Left hindlimb (tissue), 1 donor: ENCODE measurements at regions not wholly inside any gene's neighbourhood (a gene's known extent, or its start where the extent isn't known, plus 50 kb on each side); places are given as distances from the start of the nearest gene placed in this dataset.
"Not testable (repeated sequence)": the region's sequence is repeated elsewhere in the genome, so short reads cannot be mapped to it uniquely, and the experiment has no call there.

ENCODE experiments used
- DNase-seq: peaks from one replicate; pipeline ENCODE4 v3.0.0-alpha.2; 2018

DNA sequence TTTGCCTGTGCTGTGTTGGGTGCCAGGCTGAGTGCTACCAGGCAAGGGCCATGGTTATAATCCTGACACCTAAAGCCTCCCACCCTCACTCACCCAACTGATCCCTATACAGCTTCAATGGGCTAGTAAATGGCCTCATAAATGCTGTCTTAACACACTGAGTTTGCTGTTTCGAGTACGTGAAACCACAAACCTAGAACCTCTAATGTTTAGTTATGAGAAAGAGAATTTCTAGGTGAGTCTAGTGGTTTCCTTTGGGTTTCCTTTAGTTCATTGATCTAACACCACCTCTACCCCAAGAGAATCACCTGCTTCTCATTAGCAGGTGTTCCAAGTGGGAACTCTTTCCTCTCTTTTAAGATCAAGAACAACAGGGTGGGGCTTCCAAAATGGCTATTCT is 172.0 kb downstream of the MC4R start:
- DNase-seq: no peak

DNA sequence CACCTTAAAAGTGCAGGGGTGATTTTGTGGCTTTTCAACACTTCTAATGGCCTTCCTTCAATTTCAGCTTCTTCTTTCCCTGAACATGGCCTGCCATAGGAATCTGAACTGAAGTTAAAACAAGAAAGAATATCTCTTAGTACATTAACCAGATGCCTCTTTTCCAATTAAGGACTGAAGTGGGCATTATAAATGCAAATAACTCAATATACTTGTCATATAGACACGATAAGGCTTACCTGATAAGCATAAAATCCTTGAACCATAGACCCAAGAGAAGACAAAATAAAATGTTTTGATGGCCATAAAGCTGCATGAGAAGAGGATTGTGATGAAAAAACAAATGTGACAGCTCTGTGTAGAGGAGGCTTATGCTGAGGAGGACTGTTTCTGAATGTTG is 173.1 kb downstream of the MC4R start:
- DNase-seq: no peak

DNA sequence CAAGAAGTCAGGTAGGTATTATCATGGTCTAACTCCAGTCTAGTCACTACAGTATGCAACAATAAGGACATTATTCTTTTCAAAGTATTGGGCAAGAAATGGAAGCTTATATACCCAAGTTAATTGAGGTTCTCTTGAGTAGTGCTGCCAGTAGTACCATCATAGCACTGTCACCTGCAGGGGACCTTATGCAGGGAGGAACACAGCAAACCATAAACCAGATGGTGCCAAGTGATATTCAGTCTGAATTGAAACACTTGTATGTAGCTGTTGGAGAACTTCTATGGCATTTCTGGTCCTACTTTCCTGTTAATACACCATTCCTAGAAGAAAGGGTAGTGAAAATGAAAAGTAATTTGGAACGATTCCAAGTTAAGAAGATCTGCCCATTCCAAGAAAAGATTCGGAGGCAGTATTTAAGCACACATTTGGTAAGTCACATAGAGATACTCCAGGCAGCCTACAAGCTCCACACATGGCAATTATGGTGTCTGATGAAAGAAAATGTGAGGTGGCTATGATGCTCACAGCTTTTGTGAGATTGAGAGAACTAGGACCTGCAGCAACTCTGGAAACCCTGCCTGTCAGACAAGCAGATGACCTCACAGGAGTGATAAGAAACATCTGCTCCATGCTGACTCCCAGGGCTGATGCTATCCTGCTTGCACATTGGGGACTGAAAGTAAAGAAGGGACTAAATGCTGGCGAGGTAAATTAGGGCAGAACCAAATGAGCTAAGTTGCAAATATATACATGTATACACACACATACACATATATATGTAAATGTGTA is 174.7 kb downstream of the MC4R start:
- DNase-seq: no peak

DNA sequence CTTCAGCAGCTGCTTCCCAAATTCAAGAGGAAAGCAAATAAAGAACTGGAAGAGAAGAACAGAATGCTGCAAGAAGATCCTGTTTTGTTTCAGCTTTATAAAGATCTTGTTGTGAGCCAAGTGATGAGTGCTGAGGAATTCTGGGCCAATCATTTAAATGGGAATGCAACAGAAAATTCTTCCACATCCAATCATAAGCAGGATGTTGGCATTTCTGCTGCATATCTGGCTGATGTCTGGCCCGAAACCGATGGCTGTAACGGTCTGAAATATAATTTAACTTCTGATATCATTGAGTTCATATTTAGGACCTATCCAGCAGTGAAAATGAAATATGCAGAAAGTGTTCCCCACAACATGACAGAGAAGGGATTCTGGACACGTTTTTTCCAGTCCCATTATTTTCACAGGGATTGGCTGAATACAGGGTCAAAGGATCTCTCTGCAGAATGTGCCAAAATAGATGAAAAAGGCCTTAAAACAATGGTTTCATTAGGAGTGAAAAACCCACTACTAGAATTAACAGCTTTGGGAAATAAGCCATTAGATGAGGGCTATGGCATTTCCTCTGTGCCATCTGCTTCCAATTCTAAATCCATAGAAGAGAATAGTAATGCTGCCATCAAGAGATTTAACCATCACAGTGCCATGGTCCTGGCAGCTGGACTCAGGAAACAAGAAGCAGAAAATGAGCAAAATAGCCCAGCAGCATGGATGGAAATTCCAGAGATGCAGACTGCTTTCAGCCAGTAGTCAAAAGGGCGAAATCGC is 175.6 kb downstream of the MC4R start:
- DNase-seq: no peak

DNA sequence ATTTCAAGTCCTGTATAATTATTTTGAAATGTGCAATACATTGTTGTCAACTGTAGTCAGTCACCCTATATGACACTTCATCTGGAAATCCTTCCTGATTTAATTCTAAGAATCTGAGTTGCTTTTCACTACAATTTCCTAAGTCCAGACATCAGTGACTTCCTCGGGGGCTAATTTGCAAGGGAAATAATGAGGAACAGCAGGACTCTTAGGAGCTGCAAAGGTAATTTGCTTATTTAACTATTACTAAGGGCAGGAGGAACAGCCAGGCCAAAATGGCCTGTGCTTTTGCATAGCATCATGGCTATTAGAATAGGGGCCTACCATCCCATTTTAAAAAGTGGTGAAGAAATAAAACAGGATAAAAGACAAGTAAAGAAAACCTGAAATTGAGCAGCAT is 178.8 kb downstream of the MC4R start:
- DNase-seq: no peak

DNA sequence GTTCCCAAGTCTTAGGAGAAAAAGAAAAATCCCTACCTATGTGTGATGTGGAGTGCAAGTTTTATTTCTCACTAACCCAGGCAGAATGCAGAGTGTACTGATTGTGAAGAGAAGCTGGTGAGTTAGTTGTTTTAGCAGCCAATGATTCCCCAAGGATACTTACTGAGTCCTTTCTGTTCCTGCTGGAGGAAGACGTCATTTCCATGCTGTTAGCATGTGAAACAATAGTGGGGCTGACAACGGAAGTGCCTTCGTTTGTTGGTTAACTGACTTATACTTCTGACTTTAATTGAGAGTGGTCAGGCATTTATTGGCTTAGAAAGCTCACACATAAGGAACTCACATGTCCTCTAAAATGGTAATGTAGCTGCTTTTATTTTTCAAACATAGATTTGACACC is 180.6 kb downstream of the MC4R start:
- DNase-seq: no peak

DNA sequence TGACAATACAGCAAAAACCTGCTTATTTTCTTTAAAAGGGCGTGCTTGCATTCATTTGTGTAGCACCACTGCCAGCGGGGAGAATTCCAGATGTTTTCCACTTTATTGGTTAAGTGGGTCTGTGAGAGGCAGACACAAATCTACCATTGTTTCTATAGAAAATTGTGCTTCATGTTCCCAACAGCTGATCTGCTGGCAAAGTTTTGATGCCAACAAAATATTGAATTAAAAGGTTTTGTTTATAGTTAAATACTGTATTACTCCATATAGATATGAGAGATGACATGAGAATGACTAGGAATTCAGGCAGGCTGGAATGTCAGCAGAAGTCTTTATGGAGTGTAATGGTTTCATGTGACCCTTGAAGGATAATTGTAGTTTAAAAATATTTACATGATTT is 182.7 kb downstream of the MC4R start:
- DNase-seq: no peak

DNA sequence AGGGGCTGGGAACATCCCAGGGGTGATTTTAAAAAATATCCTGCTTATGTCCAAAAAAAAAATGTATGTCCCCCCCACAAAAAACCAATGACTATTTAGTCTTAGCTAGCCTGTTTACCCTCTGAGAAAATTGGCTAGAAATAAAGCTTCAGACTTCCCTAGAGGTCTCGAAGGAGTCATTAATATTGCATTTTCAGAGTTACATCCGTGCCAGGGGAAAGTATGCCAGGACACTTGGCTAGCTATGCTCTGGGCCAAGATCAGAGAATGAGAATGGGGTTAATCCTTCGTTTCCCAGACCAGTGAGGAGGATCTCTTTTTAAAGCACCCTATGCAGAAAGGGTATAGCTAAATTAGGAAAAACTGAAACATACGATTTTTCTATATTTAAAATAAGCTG is 183.6 kb downstream of the MC4R start:
- no peak for DNase-seq

DNA sequence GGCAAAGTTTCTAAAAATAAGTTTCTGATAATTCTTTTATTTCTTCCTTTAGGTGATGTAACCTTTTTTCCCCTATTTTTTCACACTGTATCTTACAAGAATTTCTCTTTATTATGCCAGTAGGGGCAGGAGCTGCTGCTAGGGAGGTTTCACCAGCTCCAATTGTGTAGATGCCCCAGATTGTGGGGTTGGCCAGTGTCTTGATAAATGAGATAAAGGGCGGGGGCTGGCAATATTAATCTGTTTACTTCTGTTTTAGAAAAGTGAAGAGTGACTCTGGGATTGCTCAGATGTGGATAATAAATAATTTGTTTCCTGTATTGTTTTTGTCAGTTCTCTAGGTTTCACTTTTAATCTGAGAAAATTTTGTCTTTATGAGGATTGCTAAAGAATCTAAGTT is 190.4 kb downstream of the MC4R start:
- no peak for DNase-seq

DNA sequence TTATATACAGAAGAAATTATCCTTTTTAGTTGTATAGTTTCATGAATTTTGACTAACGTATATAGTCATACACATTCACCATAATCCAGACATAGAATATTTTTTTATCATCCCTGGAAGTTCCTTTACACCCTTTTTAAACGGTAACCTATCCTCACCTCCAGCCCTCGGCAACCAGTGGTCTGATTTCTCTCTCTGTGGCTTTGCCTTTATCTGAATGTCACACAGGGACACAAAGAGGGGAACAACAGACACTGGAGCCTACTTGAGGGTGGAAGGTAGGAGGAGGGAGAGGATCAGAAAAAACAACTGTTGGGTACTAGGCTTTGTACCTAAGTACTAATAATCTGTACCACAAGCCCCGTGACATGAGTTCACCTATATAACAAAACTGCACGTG is 191.9 kb downstream of the MC4R start:
- DNase-seq: no peak

DNA sequence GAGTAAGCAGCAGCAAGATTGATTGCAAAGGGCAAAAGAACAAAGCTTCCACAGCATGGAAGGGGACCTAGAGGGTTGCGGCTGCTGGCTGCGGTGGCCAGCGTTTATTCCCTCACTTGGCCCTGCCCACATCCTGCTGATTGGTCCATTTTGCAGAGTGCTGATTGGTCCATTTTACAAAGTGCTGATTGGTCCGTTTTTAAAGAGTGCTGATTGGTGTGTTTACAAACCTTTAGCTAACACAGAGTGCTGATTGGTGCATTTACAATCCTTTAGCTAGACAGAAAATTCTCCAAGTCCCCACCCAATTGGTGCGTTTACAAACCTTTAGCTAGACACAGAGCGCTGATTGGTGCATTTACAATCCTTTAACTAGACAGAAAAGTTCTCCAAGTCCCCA is 194.4 kb downstream of the MC4R start:
- DNase-seq: not testable (repeated sequence)

DNA sequence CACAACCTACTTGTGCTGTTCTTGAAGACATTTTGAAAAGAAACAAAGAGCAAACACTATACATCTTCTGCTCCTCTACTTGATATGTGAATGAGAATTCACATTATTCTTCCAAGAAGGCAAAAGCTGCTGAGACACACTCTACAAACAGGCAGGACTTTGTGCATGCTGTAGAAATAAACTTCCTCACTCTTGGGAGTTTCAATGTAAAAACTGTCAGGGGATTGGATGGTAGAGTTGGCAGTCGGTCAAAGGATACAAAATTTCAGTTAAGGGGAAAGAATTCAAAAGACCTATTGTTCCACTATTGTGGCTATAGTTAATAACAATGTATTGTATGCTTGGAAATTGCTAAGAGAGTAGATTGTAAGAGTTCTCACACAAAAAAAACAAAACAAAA is 196.3 kb downstream of the MC4R start:
- DNase-seq: no peak

DNA sequence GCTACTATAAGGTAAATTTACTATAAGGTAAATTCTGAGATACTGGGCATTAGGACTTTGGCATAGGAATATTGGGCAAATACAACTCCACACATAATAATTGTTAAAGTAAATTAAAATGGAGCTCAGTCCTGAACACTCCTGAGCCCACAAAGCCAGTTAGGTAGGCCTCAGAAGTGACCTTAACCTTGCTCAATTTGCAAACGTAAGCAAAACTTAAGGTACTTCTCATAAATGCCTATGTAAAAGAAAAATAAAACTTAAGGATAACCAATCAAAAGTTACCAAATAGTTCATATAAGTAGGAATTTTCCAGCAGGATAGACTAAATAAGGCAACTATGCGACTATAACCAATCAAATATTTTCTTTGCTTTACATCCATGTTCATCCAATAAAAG is 197.7 kb downstream of the MC4R start:
- DNase-seq: no peak

DNA sequence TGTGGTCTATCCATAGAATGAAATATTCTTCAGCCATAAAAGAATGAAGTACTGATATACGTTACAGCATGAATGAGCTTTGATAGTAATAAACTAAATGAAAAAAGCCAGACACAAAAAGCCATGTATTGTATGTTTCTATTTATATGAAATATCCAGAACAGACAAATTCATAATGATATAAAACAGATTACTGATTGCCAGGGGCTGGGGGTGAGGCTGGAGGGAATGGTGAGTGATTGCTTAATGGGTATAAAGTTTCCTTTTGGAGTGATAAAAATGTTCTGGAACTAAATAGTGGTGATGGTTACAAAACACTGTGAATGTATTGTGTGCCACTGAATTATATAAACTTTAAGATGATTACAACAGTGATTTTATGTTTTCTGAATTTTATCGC is 200.5 kb downstream of the MC4R start:
- no peak for DNase-seq

DNA sequence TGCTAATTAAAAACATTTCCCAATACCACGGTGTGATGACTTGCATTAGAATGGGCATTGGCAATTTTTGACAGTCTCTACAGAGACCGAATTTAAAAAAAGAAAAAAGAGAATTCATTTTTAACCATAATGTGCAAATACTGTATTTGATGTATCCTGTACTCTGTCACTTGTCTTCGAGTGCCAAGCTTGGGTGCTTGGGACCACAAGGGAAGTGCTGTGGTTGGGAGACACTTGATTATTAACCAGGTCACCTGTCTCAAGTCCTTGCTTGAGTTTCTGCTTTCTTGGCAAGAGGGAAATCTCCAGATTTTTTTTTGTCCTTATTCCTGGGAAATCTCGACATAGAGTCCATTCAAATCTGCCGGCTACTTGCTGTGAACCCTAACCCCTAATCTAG is 209.0 kb downstream of the MC4R start:
- no peak for DNase-seq

DNA sequence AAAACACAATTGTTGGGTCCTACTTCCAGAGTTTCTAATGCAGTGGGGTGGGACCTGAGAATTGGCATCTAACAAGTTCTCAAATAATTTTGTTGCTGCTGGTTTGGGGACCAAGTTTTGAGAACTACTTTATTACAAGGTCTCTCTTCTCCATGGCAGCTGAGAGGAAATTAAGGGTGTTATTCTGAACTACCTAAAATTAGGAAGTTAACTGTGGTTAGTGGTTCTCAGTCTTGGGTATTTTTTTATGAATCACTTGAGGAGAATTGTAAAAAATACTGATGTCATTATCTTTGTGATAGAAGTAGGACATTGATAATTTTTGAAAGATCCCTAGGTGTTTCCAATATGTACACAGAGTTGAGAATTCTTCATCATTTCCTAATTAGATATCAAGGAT is 210.2 kb downstream of the MC4R start:
- no peak for DNase-seq

DNA sequence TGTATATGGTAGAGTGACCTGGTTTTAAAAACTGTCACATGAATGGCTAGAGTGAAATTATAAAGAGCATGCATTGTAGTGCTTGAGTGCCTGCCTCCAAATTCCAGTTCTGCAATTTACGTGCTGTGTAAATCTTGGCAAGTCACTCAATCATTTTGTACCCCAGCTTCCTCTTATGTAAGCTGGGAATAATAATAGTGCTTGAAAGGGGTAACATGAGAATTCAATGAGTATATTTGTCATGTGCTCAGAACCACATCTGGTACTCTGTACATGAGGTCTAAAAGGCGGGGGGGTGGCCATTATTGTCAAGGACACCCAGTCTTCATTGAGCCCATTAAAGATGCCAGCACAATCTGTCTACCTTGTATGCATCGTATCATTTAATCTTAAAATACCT is 214.8 kb downstream of the MC4R start:
- DNase-seq: no peak

DNA sequence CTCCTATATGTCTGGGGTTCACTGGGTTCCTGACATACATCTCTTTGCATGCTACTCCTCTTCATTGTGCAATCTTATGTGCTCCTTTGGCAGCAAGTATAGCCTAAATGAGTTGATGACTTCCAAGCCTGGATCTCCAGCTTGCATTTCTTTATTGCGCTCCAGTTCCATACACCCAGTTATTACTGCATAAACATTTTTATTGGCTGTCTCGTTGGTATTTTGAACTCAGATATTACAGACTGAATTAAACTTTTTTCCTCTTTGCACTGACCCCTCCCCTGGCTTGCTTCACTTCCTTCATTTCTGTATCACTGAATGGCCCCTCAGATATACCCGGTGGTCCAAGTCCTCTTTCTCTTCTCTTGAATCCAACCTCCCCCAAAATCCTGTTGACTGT is 219.2 kb downstream of the MC4R start:
- DNase-seq: no peak

DNA sequence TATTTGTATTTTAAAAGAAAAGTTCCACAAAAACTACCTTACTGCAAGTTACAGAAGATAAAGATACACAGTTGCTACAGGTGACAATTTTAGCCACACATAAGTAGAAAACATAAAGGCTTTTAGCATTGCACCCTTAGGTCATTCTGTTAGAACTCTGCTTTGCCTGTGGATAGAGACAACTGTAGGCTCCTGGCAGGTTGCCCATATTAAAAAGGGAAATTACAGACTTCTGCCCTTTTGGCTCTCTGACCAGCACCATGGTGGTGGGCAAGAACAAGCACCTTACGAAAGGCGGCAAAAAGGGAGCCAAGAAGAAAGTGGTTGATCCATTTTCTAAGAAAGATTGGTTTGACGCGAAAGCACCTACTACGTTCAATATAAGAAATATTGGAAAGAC is 223.3 kb downstream of the MC4R start:
- no peak for DNase-seq

DNA sequence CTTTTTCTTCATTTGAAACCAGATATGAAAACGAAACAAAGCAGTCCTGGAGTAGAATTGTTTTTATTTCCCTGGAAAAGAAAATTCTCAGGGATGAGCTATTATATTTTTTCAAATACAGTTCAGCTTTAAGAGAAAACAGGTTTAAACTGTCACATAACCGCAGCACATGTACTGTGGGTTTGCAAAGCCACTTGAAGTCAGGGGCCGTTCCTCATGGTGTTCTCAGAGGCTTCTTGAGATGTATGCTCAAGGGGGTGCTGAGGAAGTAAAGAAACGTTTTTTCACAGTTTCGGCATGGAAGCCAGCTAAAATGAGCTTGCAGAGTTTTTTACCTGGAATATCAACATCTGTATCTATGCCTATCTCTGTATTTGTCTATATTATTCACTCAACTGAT is 225.3 kb downstream of the MC4R start:
- no peak for DNase-seq

DNA sequence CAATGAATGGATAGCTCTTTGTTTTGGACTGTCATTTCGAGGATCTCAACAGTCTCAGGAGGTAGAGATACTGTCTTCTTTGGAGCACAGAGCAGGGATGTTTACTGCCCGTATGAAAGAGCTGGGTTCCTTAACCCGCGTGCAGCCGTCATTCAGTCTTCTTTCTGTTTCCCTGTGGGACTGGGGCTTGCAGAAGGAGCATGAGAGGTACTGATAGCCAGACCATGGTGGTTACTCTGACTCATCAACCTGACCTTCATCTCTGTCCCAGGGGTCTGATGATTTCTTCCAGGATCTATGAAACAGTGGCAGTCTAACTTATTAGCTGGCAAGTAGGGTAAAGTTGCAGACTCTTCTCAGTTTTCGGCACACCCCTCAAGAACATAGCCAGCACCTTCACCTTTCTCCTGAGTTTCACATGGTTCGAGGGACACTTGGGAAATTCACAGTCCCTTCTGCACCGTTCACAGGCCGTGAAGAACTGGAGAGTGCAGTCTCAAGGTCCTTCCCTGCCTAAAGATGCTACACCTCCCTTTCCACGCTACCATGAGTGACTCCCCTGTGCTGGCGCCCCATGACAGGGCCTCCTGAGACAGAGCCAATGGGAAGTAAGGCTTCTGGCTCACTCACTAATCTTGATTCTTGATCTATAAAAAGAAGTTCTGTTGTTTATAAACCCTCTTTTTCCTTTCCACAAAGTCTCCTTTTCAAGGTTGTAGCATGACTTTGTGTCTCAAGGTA is 226.2 kb downstream of the MC4R start:
- no peak for DNase-seq

DNA sequence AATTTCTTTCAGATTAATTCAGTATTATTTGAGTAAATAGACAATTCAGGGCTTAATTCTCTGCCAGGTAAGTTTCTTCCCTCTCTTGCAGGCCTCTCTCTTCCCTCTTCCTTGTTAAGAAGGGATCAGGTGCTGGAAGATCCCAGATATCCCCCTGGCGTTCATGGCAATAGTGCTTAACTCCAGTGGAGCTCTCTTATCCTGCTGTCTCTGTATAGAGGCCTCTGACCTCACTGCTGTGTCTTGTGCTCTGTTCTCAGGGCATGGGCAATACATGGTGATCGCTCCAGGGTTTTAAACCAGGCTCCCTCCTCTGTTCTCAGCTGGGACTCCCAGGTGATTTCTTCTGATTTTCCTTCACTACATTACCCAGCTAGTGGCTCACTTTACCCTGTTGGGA is 226.8 kb downstream of the MC4R start:
- no peak for DNase-seq

DNA sequence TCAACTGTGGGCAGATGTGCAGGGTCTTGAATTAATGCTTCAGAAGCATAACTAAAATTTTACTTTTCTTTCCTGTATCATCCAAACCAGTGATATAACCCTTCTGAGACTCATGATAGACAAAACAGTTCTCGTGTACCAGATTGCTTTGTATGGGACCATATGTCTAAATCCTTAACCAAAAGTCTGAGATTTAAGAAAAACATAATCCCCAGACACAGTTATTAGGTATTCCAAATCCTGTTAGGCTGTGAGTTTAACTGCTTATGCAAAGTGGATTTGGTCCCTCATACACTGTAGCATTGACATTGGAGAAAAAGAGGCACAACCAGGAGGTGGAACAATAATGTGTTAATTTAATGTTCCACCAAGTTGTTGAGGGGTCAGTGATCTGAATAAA is 235.0 kb downstream of the PMAIP1 start:
- DNase-seq: no peak

DNA sequence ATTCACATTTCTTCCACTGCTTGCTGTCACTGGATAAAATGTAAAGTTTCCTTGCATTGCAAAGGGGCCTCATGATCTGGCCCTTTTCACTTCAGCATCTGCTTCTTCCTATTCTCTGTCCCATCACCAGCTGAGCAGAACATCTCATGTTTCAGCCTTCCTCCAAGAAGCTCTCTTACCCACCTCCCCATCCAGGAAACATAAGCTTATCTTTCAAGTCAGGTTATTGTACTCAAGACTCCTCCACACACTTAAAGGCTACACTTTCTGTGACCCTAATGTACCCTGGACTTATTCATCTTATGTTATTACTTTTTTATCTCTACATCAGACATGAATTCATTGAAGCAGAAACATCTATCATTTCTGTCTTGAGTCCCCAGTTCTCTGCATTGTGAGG is 230.5 kb downstream of the PMAIP1 start:
- no peak for DNase-seq
